Mesendoderm (in vitro differentiated cells): ENCODE measurements at regions not wholly inside any gene's neighbourhood (a gene's known extent, or its start where the extent isn't known, plus 50 kb on each side); places are given as distances from the start of the nearest gene placed in this dataset.
A peak's percentile ranks its signal among the peaks of the same experiment; 100 is the strongest.

Source experiments
- DNase-seq: peaks from one replicate; pipeline ENCODE4 v3.0.0; 2013
- H2AK5ac ChIP-seq: 2 replicates; pipeline ENCODE4 v1.6.1; 2013; ENCODE audit warnings: low read length, inconsistent platforms
- H2BK120ac ChIP-seq: 2 replicates; pipeline ENCODE4 v1.6.1; 2013; ENCODE audit warnings: low read depth, mild to moderate bottlenecking, low read length, moderate library complexity, mixed read lengths
- H2BK15ac ChIP-seq: replicated peaks from 2 replicates; pipeline ENCODE4 v1.6.1; 2013; ENCODE audit warnings: low read depth, mild to moderate bottlenecking, moderate library complexity
- H2BK5ac ChIP-seq: 2 replicates; pipeline ENCODE4 v1.6.1; 2013; ENCODE audit warnings: low read length, inconsistent platforms
- H3K18ac ChIP-seq: 2 replicates; pipeline ENCODE4 v1.6.1; 2013; ENCODE audit warnings: mild to moderate bottlenecking, low read length, mixed read lengths
- H3K23ac ChIP-seq: one replicate; pipeline ENCODE4 v1.6.1; 2013; ENCODE audit warnings: low read length
- H3K27ac ChIP-seq: 2 replicates; pipeline ENCODE4 v1.5.1; 2013; ENCODE audit warnings: low read depth, mild to moderate bottlenecking, inconsistent platforms, low read length, moderate library complexity
- H3K27me3 ChIP-seq: 2 replicates; pipeline ENCODE4 v1.6.1; 2013; ENCODE audit warnings: low read length, control low read depth, mild to moderate bottlenecking, inconsistent platforms; ENCODE audit not compliant: insufficient read depth, poor library complexity
- H3K36me3 ChIP-seq: 2 replicates; pipeline ENCODE4 v1.6.1; 2013; ENCODE audit warnings: low read length, inconsistent platforms; ENCODE audit not compliant: control insufficient read depth, insufficient read depth
- H3K4ac ChIP-seq: one replicate; pipeline ENCODE4 v1.6.1; 2013; ENCODE audit warnings: low read depth, mild to moderate bottlenecking, low read length, moderate library complexity
- H3K4me1 ChIP-seq: 2 replicates; pipeline ENCODE4 v1.6.1; 2013; ENCODE audit warnings: low read depth, low read length, inconsistent platforms; ENCODE audit not compliant: control insufficient read depth
- H3K4me2 ChIP-seq: 2 replicates; pipeline ENCODE4 v1.6.1; 2013; ENCODE audit warnings: low read length
- H3K4me3 ChIP-seq: 2 replicates; pipeline ENCODE4 v1.5.1; 2013; ENCODE audit warnings: mild to moderate bottlenecking, low read length
- H3K56ac ChIP-seq: one replicate; pipeline ENCODE4 v1.6.1; 2013; ENCODE audit warnings: low read length
- H3K79me1 ChIP-seq: 2 replicates; pipeline ENCODE4 v1.6.1; 2013; ENCODE audit warnings: low read length, inconsistent platforms
- H3K79me2 ChIP-seq: 2 replicates; pipeline ENCODE4 v1.6.1; 2013; ENCODE audit warnings: mild to moderate bottlenecking, low read length; ENCODE audit not compliant: control insufficient read depth, insufficient read depth
- H3K9ac ChIP-seq: 2 replicates; pipeline ENCODE4 v1.6.1; 2013; ENCODE audit warnings: low read length, inconsistent platforms
- H4K5ac ChIP-seq: one replicate; pipeline ENCODE4 v1.6.1; 2013; ENCODE audit warnings: low read length
- H4K8ac ChIP-seq: one replicate; pipeline ENCODE4 v1.6.1; 2013; ENCODE audit warnings: low read depth, mild to moderate bottlenecking, control low read depth, low read length, moderate library complexity
- WGBS: extraction: QIAGEN DNeasy Blood & Tissue Kit; methylation state at CpG from one replicate; pipeline ENCODE4 v1.1.7; 2013; ENCODE audit warnings: low lambda C conversion rate, missing lambda C conversion rate; ENCODE audit not compliant: insufficient coverage; ENCODE audit errors: extremely low coverage; 5-methylcytosine and 5-hydroxymethylcytosine counted together

DNA sequence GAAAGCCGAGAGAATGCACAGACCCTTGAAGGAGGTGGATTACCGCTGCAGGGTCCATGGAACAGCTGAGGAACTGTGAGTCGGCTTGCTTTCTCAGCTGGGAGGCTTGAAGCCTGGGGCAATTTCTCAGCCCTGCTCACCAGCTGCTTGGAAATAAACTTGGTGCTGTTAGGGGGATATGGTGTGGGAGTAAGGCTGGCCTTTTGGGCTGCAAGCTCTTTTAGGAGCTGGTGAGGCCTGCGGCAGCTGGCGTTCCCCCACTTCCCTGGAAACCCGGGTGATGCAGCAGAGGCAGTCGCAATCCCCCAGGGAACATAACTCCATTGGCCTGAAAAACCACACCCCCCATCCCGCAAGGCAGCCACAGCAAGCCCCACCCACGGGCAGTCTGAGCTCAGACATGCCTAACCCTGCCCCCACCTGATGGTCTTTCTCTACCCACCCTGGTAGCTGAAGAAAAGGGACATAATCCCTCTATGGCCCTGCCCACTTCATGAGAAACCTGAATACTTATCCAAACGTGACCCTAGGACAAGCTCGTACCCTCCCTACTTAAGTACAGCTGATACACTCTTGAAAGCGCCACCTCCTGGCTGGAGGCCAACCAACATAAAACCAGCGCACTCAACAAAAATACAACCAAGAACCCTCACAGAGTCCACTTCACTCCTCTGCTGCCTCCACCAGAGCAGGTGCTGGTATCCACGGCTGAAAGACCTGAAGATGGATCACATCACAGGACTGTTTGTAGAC is 1995.8 kb downstream of the NCAM2 start:
- Histone ChIP-seq H3K18ac (no peak overlapping the region), H2BK120ac (no peak overlapping the region), H3K4me1 (no peaks in the 10 kb centered on the region), H3K79me1 (no peaks in the 10 kb centered on the region), H2BK15ac (no peak overlapping the region), H3K79me2 (no peaks in the 10 kb centered on the region), H3K56ac (no peak overlapping the region), H4K8ac (no peak overlapping the region), H4K5ac (no peak overlapping the region), H3K9ac (no peak overlapping the region), H3K4ac (no peak overlapping the region), H2BK5ac (no peak overlapping the region), H3K4me3 (no peak overlapping the region), H2AK5ac (no peak overlapping the region), H3K27ac (no peak overlapping the region), H3K36me3 (no peaks in the 10 kb centered on the region), H3K27me3 (no peaks in the 10 kb centered on the region), H3K23ac (no peak overlapping the region), H3K4me2 (no peak overlapping the region)
- no peak for DNase-seq
- no CpG with 5 or more reads among the region's 14 CpGs for WGBS

DNA sequence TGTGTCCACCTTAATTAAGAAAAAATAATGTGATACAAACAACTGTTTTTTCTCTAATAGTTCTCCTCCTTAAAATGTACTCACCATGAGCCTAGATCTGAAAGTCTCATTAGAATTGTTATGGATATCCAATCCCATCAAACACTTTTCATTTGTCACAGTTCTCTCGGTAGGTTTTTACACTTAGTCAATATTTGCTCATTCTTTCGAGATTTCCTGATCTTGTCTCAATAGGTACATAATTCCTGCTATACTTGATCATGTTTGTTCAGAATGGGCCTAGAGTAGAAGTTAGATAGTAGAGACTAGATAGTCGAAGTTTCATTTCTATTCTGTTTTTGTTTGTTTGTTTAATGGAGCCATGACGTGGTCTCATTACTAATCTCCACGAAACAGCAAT is 2005.7 kb downstream of the NCAM2 start:
- Histone ChIP-seq H2AK5ac (no peak overlapping the region), H3K4me3 (no peak overlapping the region), H2BK5ac (no peak overlapping the region), H3K9ac (no peak overlapping the region), H4K8ac (no peak overlapping the region), H3K56ac (no peak overlapping the region), H3K23ac (no peak overlapping the region), H4K5ac (no peak overlapping the region), H2BK15ac (no peak overlapping the region), H3K4me1 (peaks cover 2% of the 10 kb centered on the region), H3K36me3 (no peaks in the 10 kb centered on the region), H3K4me2 (no peak overlapping the region), H3K18ac (no peak overlapping the region), H3K79me2 (no peaks in the 10 kb centered on the region), H3K27me3 (no peaks in the 10 kb centered on the region), H3K27ac (no peak overlapping the region), H2BK120ac (no peak overlapping the region), H3K4ac (no peak overlapping the region), H3K79me1 (no peaks in the 10 kb centered on the region)
- no CpG with 5 or more reads among the region's 5 CpGs for WGBS
- no peak for DNase-seq

DNA sequence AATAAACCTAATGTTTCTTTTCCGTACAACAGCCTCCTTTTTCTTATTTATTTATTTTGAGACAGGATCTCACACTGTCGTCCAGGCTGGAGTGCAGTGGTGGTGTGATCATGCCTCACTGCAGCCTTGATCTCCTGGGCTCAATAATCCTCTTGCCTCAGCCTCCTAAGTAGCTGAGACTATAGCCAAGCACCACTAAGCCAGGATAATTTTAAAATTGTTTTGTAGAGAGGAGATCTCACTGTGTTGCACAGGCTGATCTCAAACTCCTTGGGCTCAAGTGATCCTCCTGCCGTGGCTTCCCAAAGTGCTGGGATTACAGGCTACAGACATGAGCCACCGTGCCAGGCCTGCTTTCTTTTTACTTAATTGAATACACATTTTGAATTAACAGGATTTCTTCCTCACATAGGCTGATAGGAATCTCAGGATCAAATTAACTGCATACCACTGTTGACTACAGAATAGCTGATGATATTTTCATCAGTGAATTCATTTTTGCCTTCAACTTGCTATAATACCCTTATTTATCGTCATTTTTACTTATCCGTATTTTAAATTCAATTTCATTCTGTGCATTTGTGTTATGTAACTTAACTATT is 2010.5 kb downstream of the NCAM2 start:
- H3K4me3 ChIP-seq: no peak overlapping the region
- H2BK15ac ChIP-seq: no peak overlapping the region
- peak overlapping the region; percentile 37 for H3K56ac ChIP-seq
- no peak overlapping the region for H4K8ac ChIP-seq
- H3K4me2 ChIP-seq: no peak overlapping the region
- H2BK5ac ChIP-seq: no peak overlapping the region
- peaks cover 2% of the 10 kb centered on the region for H3K4me1 ChIP-seq
- H4K5ac ChIP-seq: no peak overlapping the region
- peak; percentile 34 for DNase-seq
- H3K4ac ChIP-seq: no peak overlapping the region
- 100% methylated on average over 3 of the region's 6 CpGs for WGBS
- H3K27me3 ChIP-seq: no peaks in the 10 kb centered on the region
- no peak overlapping the region for H3K27ac ChIP-seq
- no peak overlapping the region for H3K18ac ChIP-seq
- no peak overlapping the region for H2BK120ac ChIP-seq
- no peak overlapping the region for H3K23ac ChIP-seq
- H3K79me1 ChIP-seq: no peaks in the 10 kb centered on the region
- no peak overlapping the region for H3K9ac ChIP-seq
- H2AK5ac ChIP-seq: no peak overlapping the region
- H3K79me2 ChIP-seq: no peaks in the 10 kb centered on the region
- no peaks in the 10 kb centered on the region for H3K36me3 ChIP-seq

DNA sequence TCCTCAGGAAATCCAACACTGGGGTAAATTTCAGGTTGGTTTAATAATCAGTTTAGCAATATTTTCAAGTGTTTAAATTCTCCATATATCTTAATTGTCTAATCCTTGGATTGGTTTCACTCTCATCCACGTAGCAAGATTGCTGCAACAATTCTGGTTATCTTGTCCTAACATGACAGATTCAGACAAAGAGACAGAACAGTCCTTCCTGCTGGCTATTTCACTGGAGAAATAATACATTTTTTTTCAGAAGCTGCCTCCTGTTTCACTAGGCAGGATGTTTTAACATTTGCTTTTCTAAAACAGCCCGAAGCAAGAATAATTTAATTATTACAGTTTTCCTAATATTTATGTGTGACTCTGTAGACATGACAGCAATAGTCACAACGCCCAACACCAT is 2011.2 kb downstream of the NCAM2 start:
- Histone ChIP-seq H3K4ac (no peak overlapping the region), H3K56ac (no peak overlapping the region), H3K79me2 (no peaks in the 10 kb centered on the region), H3K9ac (no peak overlapping the region), H4K8ac (no peak overlapping the region), H2BK15ac (no peak overlapping the region), H2AK5ac (no peak overlapping the region), H3K27ac (no peak overlapping the region), H3K27me3 (no peaks in the 10 kb centered on the region), H2BK5ac (no peak overlapping the region), H4K5ac (no peak overlapping the region), H3K23ac (no peak overlapping the region), H3K18ac (no peak overlapping the region), H3K4me3 (no peak overlapping the region), H3K4me2 (no peak overlapping the region), H3K36me3 (no peaks in the 10 kb centered on the region), H2BK120ac (no peak overlapping the region), H3K79me1 (no peaks in the 10 kb centered on the region), H3K4me1 (peaks cover 2% of the 10 kb centered on the region)
- DNase-seq: no peak
- no CpG with 5 or more reads among the region's 3 CpGs for WGBS

DNA sequence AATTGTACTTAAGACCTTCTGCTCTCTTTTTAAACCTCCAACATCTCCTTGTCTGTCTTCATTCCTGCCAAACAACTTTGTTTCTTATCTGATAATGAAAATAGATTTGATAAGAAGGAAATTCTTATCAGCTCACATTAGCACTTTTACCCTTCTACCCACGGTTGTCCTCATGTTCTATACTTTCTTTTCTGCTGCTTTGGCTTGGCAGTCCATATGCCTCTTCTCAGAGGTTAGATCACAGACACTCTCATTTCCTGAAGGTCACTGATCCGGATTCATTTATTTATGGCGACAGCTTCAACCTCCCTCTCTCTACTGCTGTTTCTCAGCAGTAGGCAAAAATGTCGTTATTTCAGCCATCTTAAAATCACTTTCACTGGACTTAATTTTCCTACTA is 2015.8 kb downstream of the NCAM2 start:
- no peaks in the 10 kb centered on the region for H3K79me1 ChIP-seq
- H3K27ac ChIP-seq: no peak overlapping the region
- H2BK15ac ChIP-seq: no peak overlapping the region
- H3K27me3 ChIP-seq: no peaks in the 10 kb centered on the region
- no peak overlapping the region for H3K4me2 ChIP-seq
- no peak overlapping the region for H2BK5ac ChIP-seq
- 100% methylated on average over 1 of the region's 4 CpGs for WGBS
- no peak overlapping the region for H3K23ac ChIP-seq
- no peak overlapping the region for H4K5ac ChIP-seq
- no peak overlapping the region for H2AK5ac ChIP-seq
- H4K8ac ChIP-seq: no peak overlapping the region
- H3K4me1 ChIP-seq: peaks cover 2% of the 10 kb centered on the region
- no peaks in the 10 kb centered on the region for H3K36me3 ChIP-seq
- no peak overlapping the region for H3K18ac ChIP-seq
- DNase-seq: peak; percentile 81
- no peaks in the 10 kb centered on the region for H3K79me2 ChIP-seq
- H2BK120ac ChIP-seq: no peak overlapping the region
- H3K4ac ChIP-seq: no peak overlapping the region
- H3K56ac ChIP-seq: no peak overlapping the region
- H3K4me3 ChIP-seq: no peak overlapping the region
- no peak overlapping the region for H3K9ac ChIP-seq

DNA sequence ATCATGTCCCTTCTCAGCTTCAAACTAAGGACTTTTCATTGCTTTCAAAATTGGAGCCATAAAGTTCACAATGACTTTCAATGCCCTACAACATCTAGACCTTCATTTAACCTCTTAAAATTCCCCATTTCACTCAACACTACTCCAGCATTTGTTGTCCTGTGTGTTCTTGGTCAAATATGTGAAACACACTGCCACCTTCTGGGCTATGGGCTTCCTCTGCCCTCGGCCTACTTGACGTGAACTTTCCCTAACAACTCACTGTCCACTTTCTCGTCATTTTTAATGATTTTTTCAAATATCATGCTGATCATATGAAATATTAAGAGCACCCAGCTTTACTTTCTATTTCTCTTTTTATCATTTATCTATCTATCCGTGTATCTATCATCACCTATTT is 2018.4 kb downstream of the NCAM2 start:
- H3K4me2 ChIP-seq: no peak overlapping the region
- no peak overlapping the region for H3K4me3 ChIP-seq
- H3K79me1 ChIP-seq: no peaks in the 10 kb centered on the region
- no peak overlapping the region for H2BK15ac ChIP-seq
- H3K27ac ChIP-seq: no peak overlapping the region
- no peak overlapping the region for H3K18ac ChIP-seq
- H3K36me3 ChIP-seq: no peaks in the 10 kb centered on the region
- H2AK5ac ChIP-seq: no peak overlapping the region
- no peak overlapping the region for H3K23ac ChIP-seq
- no peak overlapping the region for H4K5ac ChIP-seq
- no peak overlapping the region for H3K56ac ChIP-seq
- 100% methylated on average over 1 of the region's 4 CpGs for WGBS
- peak; percentile 75 for DNase-seq
- H3K79me2 ChIP-seq: no peaks in the 10 kb centered on the region
- H3K9ac ChIP-seq: no peak overlapping the region
- H3K4me1 ChIP-seq: peaks cover 2% of the 10 kb centered on the region
- H4K8ac ChIP-seq: no peak overlapping the region
- no peak overlapping the region for H2BK120ac ChIP-seq
- no peak overlapping the region for H2BK5ac ChIP-seq
- no peaks in the 10 kb centered on the region for H3K27me3 ChIP-seq
- no peak overlapping the region for H3K4ac ChIP-seq
